Heart left ventricle (tissue), 16 donors: ENCODE measurements at regions not wholly inside any gene's neighbourhood (a gene's known extent, or its start where the extent isn't known, plus 50 kb on each side); places are given as distances from the start of the nearest gene placed in this dataset.
A peak's percentile ranks its signal among the peaks of the same experiment; 100 is the strongest.

Experiments
- ATAC-seq, 4 donors: fragments of 200-7000 bp; cut with Tn5 transposase; one replicate each; pipeline ENCODE4 v1.9.1; 2020 to 2022; ENCODE audit warnings: moderate library complexity in 4 of 4, mild to moderate bottlenecking in 3 of 4, moderate number of reproducible peaks in 1 of 4
- DNase-seq, 5 donors: peaks; one replicate each; pipeline ENCODE4 v3.0.0-alpha.2; 2020
- H3K27ac ChIP-seq, 12 donors: fragments of 200-600 bp; sonication (generic) in 4 of 12; one replicate each; pipeline versions ENCODE4 v1.5.0 to v1.8.0; 2016 to 2022; ENCODE audit warnings: mild to moderate bottlenecking in 2 of 12
- H3K27me3 ChIP-seq, 9 donors: fragments of 200-600 bp; sonication (generic) in 2 of 9; one replicate each; pipeline versions ENCODE4 v1.5.1 to v1.8.0; 2016 to 2022; ENCODE audit warnings: mild to moderate bottlenecking in 3 of 9
- H3K36me3 ChIP-seq, 9 donors: fragments of 200-600 bp; sonication (generic) in 2 of 9; one replicate each; pipeline versions ENCODE4 v1.5.0 to v1.8.0; 2018 to 2022; ENCODE audit warnings: mild to moderate bottlenecking in 2 of 9
- H3K4me1 ChIP-seq, 12 donors: fragments of 200-600 bp; sonication (generic) in 4 of 12; one replicate each; pipeline versions ENCODE4 v1.5.0 to v1.8.0; 2016 to 2022; ENCODE audit warnings: mild to moderate bottlenecking in 3 of 12
- H3K4me3 ChIP-seq, 12 donors: fragments of 200-600 bp; sonication (generic) in 4 of 12; one replicate each; pipeline versions ENCODE4 v1.5.0 to v1.8.0; 2017 to 2022; ENCODE audit warnings: mild to moderate bottlenecking in 9 of 12, moderate library complexity in 4 of 12
- H3K9me3 ChIP-seq, 12 donors: fragments of 200-600 bp; sonication (generic) in 4 of 12; one replicate each; pipeline versions ENCODE4 v1.5.0 to v1.8.0; 2016 to 2022; ENCODE audit warnings: mild to moderate bottlenecking in 1 of 12
- POLR2A ChIP-seq, 2 donors: fragments of 450-650 bp; IDR thresholded peaks; one replicate each; pipeline ENCODE4 v1.6.1; 2017; ENCODE audit warnings: antibody characterized with exemption in 2 of 2, mild to moderate bottlenecking in 2 of 2, moderate library complexity in 2 of 2
- WGBS, 4 donors: extraction: QIAGEN DNeasy Blood & Tissue Kit in 2 of 4; methylation state at CpG; one replicate each; pipeline versions ENCODE4 v1.1.5 to v1.1.7; 2013 to 2018; 5-methylcytosine and 5-hydroxymethylcytosine counted together
- intact Hi-C, 10 donors: fragments of 100-400 bp; cut with DNase I; formaldehyde crosslinking; loops; one replicate each; pipeline versions ENCODE4 v1.11.1 to v1.14.2; 2022
- TF ChIP-seq, protein P1 (sequence below), 12 donors: fragments of 200-600 bp; sonication (generic) in 4 of 12; IDR thresholded peaks; one replicate each; pipeline versions ENCODE4 v1.5.0 to v1.8.0; 2018 to 2022; ENCODE audit warnings: antibody characterized with exemption in 12 of 12, mild to moderate bottlenecking in 5 of 12
- donor health status: ischemic (EF 13 %, LVEDD 7.1; RV severe dilation, severe dysfunction).
- donor health status: healthy with polysubstance abuse.
- donor health status: DM: no; HTN: yes; CAD: no.
- donor health status: DM: no; HTN: no; CAD: no.
- donor health status: ischemic (EF 25% LVEDD 6.9; RV normal size, moderate dysfunction).
- donor health status: ischemic (EF 25% LVEDD 5.7; RV mildly dilated, moderate dysfunction).
- donor health status: healthy.
- donor health status: DM: yes; HTN: yes; CAD: no.
- donor health status: ischemic (EF 35%, LVEDD 5.7; RV mildly dilated, moderate dysfunction).
- donor health status: nonischemic (EF 11% LVEDD 7.7; RV severe dilation, severe dysfunction).
- donor health status: DM: yes; HTN: yes; CAD: no.
- donor health status: PGD.
- donor health status: ischemic (EF 29% LVEDD 5.4; RV normal size, mild dysfunction).
- donor health status: nonischemic (EF 23%, LVEDD 6.1; RV moderate dilation, normal function).

DNA sequence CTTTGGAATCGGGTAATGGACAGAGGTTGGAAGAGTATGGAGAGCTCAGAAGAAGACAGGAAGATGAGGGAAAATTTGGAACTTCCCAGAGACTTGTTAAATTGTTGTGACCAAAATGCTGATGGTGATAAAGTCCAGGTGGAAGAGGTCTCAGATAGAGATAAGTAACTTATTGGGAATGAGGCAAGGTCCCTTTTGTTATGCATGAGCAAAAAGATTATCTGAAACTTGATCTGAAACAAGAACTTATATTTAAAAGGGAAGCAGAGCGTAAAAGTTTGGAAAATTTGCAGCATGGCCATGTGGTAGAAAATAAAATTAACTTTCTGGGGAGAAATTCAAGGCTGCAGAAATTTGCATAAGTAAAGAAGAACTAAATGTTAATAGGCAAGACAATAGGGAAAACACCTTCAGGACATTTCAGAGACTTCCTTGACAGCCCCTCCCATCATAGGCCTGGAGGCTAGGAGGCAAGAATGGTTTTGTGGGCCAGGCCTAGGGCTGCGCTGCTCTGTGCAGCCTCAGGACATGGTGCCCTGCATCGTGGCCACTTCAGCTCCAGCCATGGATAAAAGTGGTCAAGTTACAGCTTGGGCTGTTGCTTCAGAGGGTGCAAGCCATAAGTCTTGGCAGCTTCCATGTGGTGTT, 425.7 kb upstream of the PRICKLE1 start:
- Histone ChIP-seq H3K27ac (no peak overlapping the region), H3K27me3 (no peaks in the 10 kb centered on the region), H3K4me1 (no peaks in the 10 kb centered on the region), H3K9me3 (no peaks in the 10 kb centered on the region), H3K36me3 (no peaks in the 10 kb centered on the region), H3K4me3 (no peak overlapping the region)
- DNase-seq = no peak
- no peak for ATAC-seq
- 96 to 98% (median 97%) methylated on average over 4 of the region's 4 CpGs for WGBS, 4 donors
- intact Hi-C loops = no loop called here
- TF ChIP-seq, protein P1, sequence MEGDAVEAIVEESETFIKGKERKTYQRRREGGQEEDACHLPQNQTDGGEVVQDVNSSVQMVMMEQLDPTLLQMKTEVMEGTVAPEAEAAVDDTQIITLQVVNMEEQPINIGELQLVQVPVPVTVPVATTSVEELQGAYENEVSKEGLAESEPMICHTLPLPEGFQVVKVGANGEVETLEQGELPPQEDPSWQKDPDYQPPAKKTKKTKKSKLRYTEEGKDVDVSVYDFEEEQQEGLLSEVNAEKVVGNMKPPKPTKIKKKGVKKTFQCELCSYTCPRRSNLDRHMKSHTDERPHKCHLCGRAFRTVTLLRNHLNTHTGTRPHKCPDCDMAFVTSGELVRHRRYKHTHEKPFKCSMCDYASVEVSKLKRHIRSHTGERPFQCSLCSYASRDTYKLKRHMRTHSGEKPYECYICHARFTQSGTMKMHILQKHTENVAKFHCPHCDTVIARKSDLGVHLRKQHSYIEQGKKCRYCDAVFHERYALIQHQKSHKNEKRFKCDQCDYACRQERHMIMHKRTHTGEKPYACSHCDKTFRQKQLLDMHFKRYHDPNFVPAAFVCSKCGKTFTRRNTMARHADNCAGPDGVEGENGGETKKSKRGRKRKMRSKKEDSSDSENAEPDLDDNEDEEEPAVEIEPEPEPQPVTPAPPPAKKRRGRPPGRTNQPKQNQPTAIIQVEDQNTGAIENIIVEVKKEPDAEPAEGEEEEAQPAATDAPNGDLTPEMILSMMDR (IDR thresholded peaks at IDR 0.05) = no peak
- TF ChIP-seq POLR2A (IDR thresholded peaks at IDR 0.05) = no peak

DNA sequence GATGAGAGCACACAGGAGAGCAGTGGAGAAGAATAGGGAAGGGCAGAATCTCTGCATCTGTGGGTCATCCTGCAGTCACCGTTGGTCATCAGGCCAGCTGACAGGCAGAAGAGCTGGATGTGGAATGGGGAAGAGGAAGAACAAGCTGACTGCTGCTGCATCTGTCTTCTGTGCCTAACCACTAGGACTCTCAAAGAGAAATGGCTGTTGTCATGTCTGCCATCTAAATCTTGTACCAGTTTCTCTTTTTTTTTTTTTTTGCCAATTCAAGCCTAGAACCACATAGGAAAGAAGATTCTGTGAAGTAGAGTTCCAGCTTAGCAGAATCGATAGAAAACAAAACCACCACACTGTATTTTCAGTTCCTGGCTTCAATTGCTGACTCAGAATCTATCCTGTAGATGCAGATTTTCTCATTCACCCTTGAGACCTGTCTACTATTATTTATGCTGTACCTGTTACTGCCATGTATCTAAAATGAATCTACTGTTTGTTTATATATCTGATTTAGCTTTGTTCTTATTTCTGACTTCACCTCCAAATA, 421.9 kb upstream of the PRICKLE1 start:
- no peak for TF ChIP-seq POLR2A (IDR thresholded peaks at IDR 0.05)
- TF ChIP-seq, protein P1 (IDR thresholded peaks at IDR 0.05) = no peak
- DNase-seq = no peak
- Histone ChIP-seq H3K27ac (no peak overlapping the region), H3K4me1 (peaks cover 0 to 11% (median 3%) of the 10 kb centered on the region in 12 donors), H3K4me3 (no peak overlapping the region), H3K36me3 (no peaks in the 10 kb centered on the region), H3K9me3 (no peaks in the 10 kb centered on the region), H3K27me3 (no peaks in the 10 kb centered on the region)
- WGBS, 4 donors = 57 to 77% (median 65%) methylated on average over 2 of the region's 2 CpGs
- intact Hi-C loops = no loop called here
- ATAC-seq = no peak

DNA sequence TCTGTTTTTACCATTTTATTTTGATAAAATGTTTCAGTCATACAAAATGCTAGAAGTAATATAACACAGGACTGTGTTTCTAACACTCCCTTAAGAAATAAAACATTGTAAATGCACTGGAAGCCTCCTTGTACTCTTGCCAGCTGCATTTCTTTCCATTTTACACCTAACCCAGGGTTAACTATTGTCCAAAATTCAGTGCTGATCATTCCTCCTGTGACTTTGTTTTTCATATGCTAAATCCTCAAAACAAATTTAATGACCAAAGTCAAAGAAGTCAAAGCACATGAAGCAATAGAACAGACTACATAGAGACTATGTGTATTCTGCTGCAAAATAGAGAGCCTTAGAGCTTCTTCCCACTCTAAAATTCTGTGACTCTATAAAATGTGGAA, 420.3 kb upstream of the PRICKLE1 start:
- no peak overlapping the region for H3K27ac ChIP-seq
- TF ChIP-seq, protein P1 (IDR thresholded peaks at IDR 0.05) = no peak
- no peak for TF ChIP-seq POLR2A (IDR thresholded peaks at IDR 0.05)
- intact Hi-C loops = no loop called here
- peaks cover 0 to 11% (median 3%) of the 10 kb centered on the region in 12 donors for H3K4me1 ChIP-seq
- no peak overlapping the region for H3K4me3 ChIP-seq
- DNase-seq (no peak), ATAC-seq (no peak)
- no peaks in the 10 kb centered on the region for H3K36me3 ChIP-seq
- H3K27me3 ChIP-seq = no peaks in the 10 kb centered on the region
- H3K9me3 ChIP-seq = no peaks in the 10 kb centered on the region

DNA sequence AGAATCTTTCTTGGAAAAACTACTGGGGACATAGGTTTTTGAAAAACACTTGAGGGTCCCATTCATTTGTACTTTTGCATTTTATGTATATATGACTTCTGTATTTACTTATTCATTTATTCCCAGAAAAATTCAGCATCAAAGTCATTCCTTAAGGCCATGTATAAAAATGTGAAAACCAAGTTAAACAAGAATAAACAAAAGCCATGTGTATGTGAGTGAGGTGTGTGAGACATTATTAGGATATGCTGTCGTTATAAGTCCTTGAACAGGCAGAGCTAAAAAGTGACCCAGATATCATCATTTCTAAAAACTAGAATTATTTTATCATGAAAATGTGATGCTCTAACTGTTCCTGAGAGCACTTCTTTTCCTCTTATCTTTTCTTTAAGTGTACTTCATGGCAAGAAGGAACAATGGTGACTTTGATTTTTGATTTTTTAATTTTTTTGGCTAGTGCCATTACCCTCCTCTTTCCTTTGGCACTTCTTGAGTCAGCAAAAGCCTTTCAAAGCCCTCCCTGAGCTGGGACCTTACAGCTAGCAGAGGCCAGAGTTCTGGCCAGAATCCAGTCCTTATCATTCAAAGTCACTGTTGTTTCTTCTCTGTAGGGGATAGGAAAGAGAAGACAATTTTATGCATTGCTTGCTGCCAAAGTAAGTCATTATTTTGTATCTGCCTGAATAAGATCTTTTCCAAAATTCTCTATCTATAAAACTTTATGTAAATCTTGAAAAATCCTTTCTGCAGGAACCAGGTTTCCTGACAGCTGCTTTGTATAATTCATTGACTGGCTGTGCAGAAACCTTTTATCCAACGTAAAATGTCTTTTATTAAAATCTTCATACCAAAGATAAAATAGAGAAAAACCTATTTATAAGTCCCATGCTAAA, 419.7 kb upstream of the PRICKLE1 start:
- H3K4me3 ChIP-seq = no peak overlapping the region
- no peak overlapping the region for H3K27ac ChIP-seq
- DNase-seq (no peak), ATAC-seq (peak in 3 of 4 donors; percentile 33 to 45 (median 41))
- peaks cover 0 to 11% (median 3%) of the 10 kb centered on the region in 12 donors for H3K4me1 ChIP-seq
- H3K27me3 ChIP-seq = no peaks in the 10 kb centered on the region
- no peaks in the 10 kb centered on the region for H3K9me3 ChIP-seq
- H3K36me3 ChIP-seq = no peaks in the 10 kb centered on the region
- no peak for TF ChIP-seq POLR2A (IDR thresholded peaks at IDR 0.05)
- TF ChIP-seq, protein P1 (IDR thresholded peaks at IDR 0.05) = no peak
- 49 to 59% (median 55%) methylated on average over 2 of the region's 2 CpGs for WGBS, 4 donors
- intact Hi-C loops = no loop called here
